GM19324 (cell line): ENCODE measurements at regions not wholly inside any gene's neighbourhood (a gene's known extent, or its start where the extent isn't known, plus 50 kb on each side); places are given as distances from the start of the nearest gene placed in this dataset.

Experiments used
- ATAC-seq: cut with Tn5 transposase; IDR thresholded peaks from one replicate; pipeline ENCODE4 v1.9.1; 2021; ENCODE audit warnings: mild to moderate bottlenecking, moderate library complexity; ENCODE audit not compliant: unreplicated experiment, low FRiP score

- ATAC-seq, result no peak
These were observed 146.5 kb downstream of the SYK start for GRCh38 chr9:90948156-90948555.

- ATAC-seq, result no peak
These were observed 149.0 kb downstream of the SYK start for GRCh38 chr9:90950600-90950999.

GRCh38 chr9:90953200-90953599 is 151.6 kb downstream of the SYK start:
- ATAC-seq, result no peak

- no peak for ATAC-seq
These were observed 152.2 kb downstream of the SYK start for GRCh38 chr9:90953805-90954204.

GRCh38 chr9:90956026-90956810 is 154.6 kb downstream of the SYK start:
- ATAC-seq, result no peak

- no peak for ATAC-seq
These were observed 156.7 kb downstream of the SYK start for GRCh38 chr9:90958328-90958727.

GRCh38 chr9:90960941-90961340 is 159.3 kb downstream of the SYK start:
- ATAC-seq, result no peak

GRCh38 chr9:90961375-90961774 is 159.8 kb downstream of the SYK start:
- no peak for ATAC-seq

- ATAC-seq, result no peak
These were observed 162.7 kb downstream of the SYK start for GRCh38 chr9:90964101-90965020.

- no peak for ATAC-seq
These were observed 163.8 kb downstream of the SYK start for GRCh38 chr9:90965226-90966030.

- ATAC-seq, result no peak
These were observed 164.3 kb downstream of the SYK start for GRCh38 chr9:90966031-90966290.

GRCh38 chr9:90966480-90967144 is 165.0 kb downstream of the SYK start:
- ATAC-seq, result no peak

GRCh38 chr9:90967145-90967538 is 165.5 kb downstream of the SYK start:
- no peak for ATAC-seq

- no peak for ATAC-seq
These were observed 167.5 kb downstream of the SYK start for GRCh38 chr9:90969021-90969675.

- ATAC-seq, result no peak
These were observed 169.0 kb downstream of the SYK start for GRCh38 chr9:90970608-90971007.

- no peak for ATAC-seq
These were observed 170.4 kb downstream of the SYK start for GRCh38 chr9:90972057-90972456.

- no peak for ATAC-seq
These were observed 172.4 kb downstream of the SYK start for GRCh38 chr9:90974016-90974415.

GRCh38 chr9:90974643-90975245 is 173.1 kb downstream of the SYK start:
- no peak for ATAC-seq

GRCh38 chr9:90975781-90976538 is 174.3 kb downstream of the SYK start:
- no peak for ATAC-seq
